Loucy (cell line): ENCODE measurements at regions not wholly inside any gene's neighbourhood (a gene's known extent, or its start where the extent isn't known, plus 50 kb on each side); places are given as distances from the start of the nearest gene placed in this dataset.

Experiments used
- H2AFZ ChIP-seq: fragments of 200-600 bp; sonication (generic); 2 replicates; pipeline ENCODE4 v1.6.0; 2016; ENCODE audit warnings: antibody characterized with exemption, mild to moderate bottlenecking, low read length, moderate library complexity
- H3F3A ChIP-seq: fragments of 200-600 bp; 2 replicates; pipeline ENCODE4 v1.6.0; 2016; ENCODE audit warnings: antibody characterized with exemption, low read depth, mild to moderate bottlenecking
- H3K27me3 ChIP-seq: fragments of 200-600 bp; sonication (generic); 2 replicates; pipeline ENCODE4 v1.6.1; 2014; ENCODE audit warnings: low read length, mild to moderate bottlenecking; ENCODE audit not compliant: insufficient read depth, poor library complexity, severe bottlenecking
- H3K36me3 ChIP-seq: fragments of 200-600 bp; sonication (generic); 2 replicates; pipeline ENCODE4 v1.6.1; 2016; ENCODE audit warnings: low read length; ENCODE audit not compliant: insufficient read depth
- H3K4me1 ChIP-seq: fragments of 200-600 bp; sonication (generic); 2 replicates; pipeline ENCODE4 v1.5.1; 2014; ENCODE audit warnings: low read length, mild to moderate bottlenecking; ENCODE audit not compliant: insufficient read depth, poor library complexity, severe bottlenecking
- H3K4me2 ChIP-seq: fragments of 200-600 bp; sonication (generic); 2 replicates; pipeline ENCODE4 v1.6.0; 2014; ENCODE audit warnings: antibody characterized with exemption, low read length, low read depth, mild to moderate bottlenecking; ENCODE audit not compliant: poor library complexity, severe bottlenecking
- H3K4me3 ChIP-seq: fragments of 200-600 bp; sonication (generic); 2 replicates; pipeline ENCODE4 v1.5.1; 2014; ENCODE audit warnings: low read length, mild to moderate bottlenecking, mixed read lengths; ENCODE audit not compliant: poor library complexity, severe bottlenecking
- H3K79me2 ChIP-seq: fragments of 200-600 bp; sonication (generic); 2 replicates; pipeline ENCODE4 v1.6.1; 2014; ENCODE audit warnings: low read length; ENCODE audit not compliant: insufficient read depth
- H3K9ac ChIP-seq: fragments of 200-600 bp; sonication (generic); 2 replicates; pipeline ENCODE4 v1.6.0; 2014; ENCODE audit warnings: mild to moderate bottlenecking, low read depth, low read length, moderate library complexity; ENCODE audit not compliant: poor library complexity, severe bottlenecking
- H3K9me2 ChIP-seq: fragments of 200-600 bp; sonication (generic); replicated peaks from 2 replicates; pipeline ENCODE4 v1.6.1; 2016; ENCODE audit warnings: low read depth, low read length, mixed read lengths
- H3K9me3 ChIP-seq: fragments of 200-600 bp; sonication (generic); 2 replicates; pipeline ENCODE4 v1.6.1; 2014; ENCODE audit warnings: mild to moderate bottlenecking, antibody characterized with exemption, low read length, low read depth; ENCODE audit not compliant: insufficient read depth
- H4K20me1 ChIP-seq: fragments of 200-600 bp; sonication (generic); 2 replicates; pipeline ENCODE4 v1.6.0; 2014; ENCODE audit warnings: antibody characterized with exemption, low read length, mild to moderate bottlenecking; ENCODE audit not compliant: insufficient read depth, poor library complexity, severe bottlenecking
- CTCF ChIP-seq: fragments of 200-600 bp; sonication (generic); conservative IDR thresholded peaks from 2 replicates; pipeline ENCODE4 v1.5.1; 2014; ENCODE audit warnings: mild to moderate bottlenecking, antibody characterized with exemption, low read length
- EZH2phosphoT487 ChIP-seq: fragments of 200-600 bp; IDR thresholded peaks from 2 replicates; pipeline ENCODE4 v1.6.1; 2018; ENCODE audit warnings: antibody characterized with exemption, mild to moderate bottlenecking, moderate library complexity, borderline replicate concordance

GRCh38 chr11:121748068-121748467 lies 295.3 kb upstream of the SORL1-AS1 start:
- no peaks in the 10 kb centered on the region for H4K20me1 ChIP-seq
- TF ChIP-seq CTCF (no peak), EZH2phosphoT487 (no peak)
- H3K27me3 ChIP-seq, result no peaks in the 10 kb centered on the region
- no peak overlapping the region for H3K4me3 ChIP-seq
- H3K9me3 ChIP-seq, result 0 out of 2 replicates have a peak, but pooled peaks cover 5% of the 10 kb centered on the region
- H3K9me2 ChIP-seq, result no peaks in the 10 kb centered on the region
- H2AFZ ChIP-seq, result no peak overlapping the region
- H3K4me1 ChIP-seq, result no peaks in the 10 kb centered on the region
- H3F3A ChIP-seq, result no peaks in the 10 kb centered on the region
- no peak overlapping the region for H3K4me2 ChIP-seq
- H3K36me3 ChIP-seq, result no peaks in the 10 kb centered on the region
- no peaks in the 10 kb centered on the region for H3K79me2 ChIP-seq
- H3K9ac ChIP-seq, result no peak overlapping the region

GRCh38 chr11:121743285-121743684 lies 290.5 kb upstream of the SORL1-AS1 start:
- Histone ChIP-seq H3K79me2 (no peaks in the 10 kb centered on the region), H3K4me2 (no peak overlapping the region), H2AFZ (no peak overlapping the region), H3K4me1 (no peaks in the 10 kb centered on the region), H3K9me2 (no peaks in the 10 kb centered on the region), H3K4me3 (no peak overlapping the region), H3F3A (no peaks in the 10 kb centered on the region), H4K20me1 (no peaks in the 10 kb centered on the region), H3K9me3 (0 out of 2 replicates have a peak, but pooled peaks cover 5% of the 10 kb centered on the region), H3K9ac (no peak overlapping the region), H3K27me3 (no peaks in the 10 kb centered on the region), H3K36me3 (no peaks in the 10 kb centered on the region)
- no peak for TF ChIP-seq CTCF
- no peak for TF ChIP-seq EZH2phosphoT487

GRCh38 chr11:121741761-121742361 lies 289.1 kb upstream of the SORL1-AS1 start:
- no peaks in the 10 kb centered on the region for H3F3A ChIP-seq
- no peaks in the 10 kb centered on the region for H3K9me2 ChIP-seq
- H3K4me3 ChIP-seq, result no peak overlapping the region
- TF ChIP-seq EZH2phosphoT487 (no peak), CTCF (no peak)
- no peaks in the 10 kb centered on the region for H3K36me3 ChIP-seq
- H3K4me2 ChIP-seq, result no peak overlapping the region
- H3K79me2 ChIP-seq, result no peaks in the 10 kb centered on the region
- 0 out of 2 replicates have a peak, but pooled peaks cover 5% of the 10 kb centered on the region for H3K9me3 ChIP-seq
- H3K27me3 ChIP-seq, result no peaks in the 10 kb centered on the region
- no peaks in the 10 kb centered on the region for H4K20me1 ChIP-seq
- H3K4me1 ChIP-seq, result no peaks in the 10 kb centered on the region
- H3K9ac ChIP-seq, result no peak overlapping the region
- no peak overlapping the region for H2AFZ ChIP-seq
